Right lung (tissue), 2 donors: ENCODE measurements at regions not wholly inside any gene's neighbourhood (a gene's known extent, or its start where the extent isn't known, plus 50 kb on each side); places are given as distances from the start of the nearest gene placed in this dataset.
A peak's percentile ranks its signal among the peaks of the same experiment; 100 is the strongest.
"Not testable (repeated sequence)": the region's sequence is repeated elsewhere in the genome, so short reads cannot be mapped to it uniquely, and the experiment has no call there.

ENCODE experiments used
- DNase-seq, 2 donors: peaks; one replicate each; pipeline ENCODE4 v3.0.0-alpha.2; 2013

GRCh38 chr21:28523367-28523766 is 469.3 kb downstream of the LTN1 start:
- no peak for DNase-seq

- DNase-seq, result no peak
Observed at GRCh38 chr21:28522014-28522799, 470.5 kb downstream of the LTN1 start.

- DNase-seq, result no peak
Observed at GRCh38 chr21:28518630-28519029, 474.0 kb downstream of the LTN1 start.

- DNase-seq, result no peak
Observed at GRCh38 chr21:28516991-28517592, 475.6 kb downstream of the LTN1 start.

- DNase-seq, result no peak
Observed at GRCh38 chr21:28516021-28516420, 476.7 kb downstream of the LTN1 start.

GRCh38 chr21:28513428-28513827 is 479.2 kb downstream of the LTN1 start:
- DNase-seq, result no peak

- no peak for DNase-seq
Observed at GRCh38 chr21:28509031-28509430, 483.6 kb downstream of the LTN1 start.

GRCh38 chr21:28508126-28508525 is 484.6 kb downstream of the LTN1 start:
- DNase-seq, result peak in 1 of 2 donors; percentile 23

- DNase-seq, result no peak
Observed at GRCh38 chr21:28496517-28496916, 496.2 kb downstream of the LTN1 start.

GRCh38 chr21:28492127-28492526 is 500.6 kb downstream of the LTN1 start:
- no peak for DNase-seq

- DNase-seq, result no peak
Observed at GRCh38 chr21:28489821-28490350, 502.8 kb downstream of the LTN1 start.

- DNase-seq, result no peak
Observed at GRCh38 chr21:28489162-28489561, 503.5 kb downstream of the LTN1 start.

GRCh38 chr21:28487455-28488070 is 505.1 kb downstream of the LTN1 start:
- DNase-seq, result no peak

- no peak for DNase-seq
Observed at GRCh38 chr21:28485301-28486022, 507.2 kb downstream of the LTN1 start.

- DNase-seq, result no peak
Observed at GRCh38 chr21:28483301-28484035, 509.2 kb downstream of the LTN1 start.

- no peak for DNase-seq
Observed at GRCh38 chr21:28482657-28483056, 510.0 kb downstream of the LTN1 start.

GRCh38 chr21:28480470-28480869 is 512.2 kb downstream of the LTN1 start:
- DNase-seq, result no peak

GRCh38 chr21:28473530-28474220 is 519.0 kb downstream of the LTN1 start:
- DNase-seq, result peak; percentile 51 to 55

GRCh38 chr21:28472543-28472942 is 520.1 kb downstream of the LTN1 start:
- DNase-seq, result not testable (repeated sequence)

GRCh38 chr21:28464988-28465387 is 527.7 kb downstream of the LTN1 start:
- no peak for DNase-seq

- no peak for DNase-seq
Observed at GRCh38 chr21:28464095-28464494, 528.6 kb downstream of the LTN1 start.
